Testis (tissue), 2 donors: ENCODE measurements at regions not wholly inside any gene's neighbourhood (a gene's known extent, or its start where the extent isn't known, plus 50 kb on each side); places are given as distances from the start of the nearest gene placed in this dataset.
"Not testable (repeated sequence)": the region's sequence is repeated elsewhere in the genome, so short reads cannot be mapped to it uniquely, and the experiment has no call there.

Experiments used
- DNase-seq: peaks from one replicate; pipeline ENCODE4 v3.0.0-alpha.2; 2019
- H3K27ac ChIP-seq, 2 donors: fragments of 200-600 bp; sonication (generic); one replicate each; pipeline ENCODE4 v1.5.1; 2019
- H3K27me3 ChIP-seq: fragments of 200-600 bp; sonication (generic); one replicate; pipeline ENCODE4 v1.5.1; 2019
- H3K36me3 ChIP-seq: fragments of 200-600 bp; sonication (generic); one replicate; pipeline ENCODE4 v1.5.1; 2017; ENCODE audit warnings: low read depth; ENCODE audit errors: missing control alignments
- H3K4me1 ChIP-seq: fragments of 200-600 bp; sonication (generic); one replicate; pipeline ENCODE4 v1.5.1; 2019
- H3K4me3 ChIP-seq, 2 donors: fragments of 200-600 bp; sonication (generic); one replicate each; pipeline ENCODE4 v1.5.1; 2017 to 2019
- H3K9me3 ChIP-seq: fragments of 200-600 bp; sonication (generic); one replicate; pipeline ENCODE4 v1.5.1; 2017
- POLR2A ChIP-seq: fragments of 450-650 bp; IDR thresholded peaks from one replicate; pipeline ENCODE4 v1.6.1; 2017; ENCODE audit warnings: antibody characterized with exemption, mild to moderate bottlenecking, moderate library complexity
- WGBS, 2 donors: methylation state at CpG; one replicate each; pipeline ENCODE4 v1.1.5; 2018; 5-methylcytosine and 5-hydroxymethylcytosine counted together
- intact Hi-C: fragments of 100-400 bp; cut with DNase I; formaldehyde crosslinking; loops from one replicate; pipeline ENCODE4 v1.15.1; 2023; ENCODE audit warnings: low total_unique reads
- TF ChIP-seq, protein P1 (sequence below), 3 experiments: fragments of 450-650 bp in 2 of 3; fragments of 200-600 bp in 1 of 3; sonication (generic) in 1 of 3; IDR thresholded peaks; one replicate each; pipeline ENCODE4 v1.5.1; 2016 to 2019; ENCODE audit warnings: antibody characterized with exemption in 3 of 3, mild to moderate bottlenecking in 2 of 3, moderate library complexity in 1 of 3

GRCh38 chr7:96558093-96558492 lies 151.6 kb downstream of the SEM1 start:
- H3K4me1 ChIP-seq: no peaks in the 10 kb centered on the region
- intact Hi-C loops: no loop called here
- no peak overlapping the region for H3K27ac ChIP-seq
- H3K27me3 ChIP-seq: no peaks in the 10 kb centered on the region
- no peak overlapping the region for H3K4me3 ChIP-seq
- no peaks in the 10 kb centered on the region for H3K9me3 ChIP-seq
- H3K36me3 ChIP-seq: no peaks in the 10 kb centered on the region
- 64 to 87% methylated on average over 6 to 9 of the region's 9 CpGs for WGBS, 2 donors
- no peak for TF ChIP-seq POLR2A
- TF ChIP-seq, protein P1, sequence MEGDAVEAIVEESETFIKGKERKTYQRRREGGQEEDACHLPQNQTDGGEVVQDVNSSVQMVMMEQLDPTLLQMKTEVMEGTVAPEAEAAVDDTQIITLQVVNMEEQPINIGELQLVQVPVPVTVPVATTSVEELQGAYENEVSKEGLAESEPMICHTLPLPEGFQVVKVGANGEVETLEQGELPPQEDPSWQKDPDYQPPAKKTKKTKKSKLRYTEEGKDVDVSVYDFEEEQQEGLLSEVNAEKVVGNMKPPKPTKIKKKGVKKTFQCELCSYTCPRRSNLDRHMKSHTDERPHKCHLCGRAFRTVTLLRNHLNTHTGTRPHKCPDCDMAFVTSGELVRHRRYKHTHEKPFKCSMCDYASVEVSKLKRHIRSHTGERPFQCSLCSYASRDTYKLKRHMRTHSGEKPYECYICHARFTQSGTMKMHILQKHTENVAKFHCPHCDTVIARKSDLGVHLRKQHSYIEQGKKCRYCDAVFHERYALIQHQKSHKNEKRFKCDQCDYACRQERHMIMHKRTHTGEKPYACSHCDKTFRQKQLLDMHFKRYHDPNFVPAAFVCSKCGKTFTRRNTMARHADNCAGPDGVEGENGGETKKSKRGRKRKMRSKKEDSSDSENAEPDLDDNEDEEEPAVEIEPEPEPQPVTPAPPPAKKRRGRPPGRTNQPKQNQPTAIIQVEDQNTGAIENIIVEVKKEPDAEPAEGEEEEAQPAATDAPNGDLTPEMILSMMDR (IDR thresholded peaks at IDR 0.05): no peak
- DNase-seq: no peak

- H3K4me1 ChIP-seq, H3K27me3 ChIP-seq, H3K4me3 ChIP-seq, intact Hi-C loops, DNase-seq, H3K27ac ChIP-seq, H3K9me3 ChIP-seq, H3K36me3 ChIP-seq: not testable (repeated sequence)
- WGBS, 2 donors: 67 to 74% methylated on average over 5 to 8 of the region's 13 CpGs
These were observed 152.0 kb downstream of the SEM1 start for GRCh38 chr7:96557598-96557997.

GRCh38 chr7:96548664-96549063 lies 161.0 kb downstream of the SEM1 start:
- Histone ChIP-seq H3K4me1 (no peaks in the 10 kb centered on the region), H3K4me3 (no peak overlapping the region), H3K9me3 (no peaks in the 10 kb centered on the region), H3K27me3 (no peaks in the 10 kb centered on the region), H3K27ac (no peak overlapping the region), H3K36me3 (no peaks in the 10 kb centered on the region)
- intact Hi-C loops: no loop called here
- TF ChIP-seq, protein P1 (IDR thresholded peaks at IDR 0.05): no peak
- TF ChIP-seq POLR2A: no peak
- no peak for DNase-seq
- 96 to 97% methylated on average over 5 of the region's 5 CpGs for WGBS, 2 donors

- 68 to 72% methylated on average over 3 of the region's 3 CpGs for WGBS, 2 donors
- no peaks in the 10 kb centered on the region for H3K9me3 ChIP-seq
- H3K4me1 ChIP-seq: no peaks in the 10 kb centered on the region
- DNase-seq: no peak
- H3K27me3 ChIP-seq: no peaks in the 10 kb centered on the region
- no peak overlapping the region for H3K27ac ChIP-seq
- no peaks in the 10 kb centered on the region for H3K36me3 ChIP-seq
- TF ChIP-seq, protein P1 (IDR thresholded peaks at IDR 0.05): no peak
- no peak for TF ChIP-seq POLR2A
- no peak overlapping the region for H3K4me3 ChIP-seq
- intact Hi-C loops: no loop called here
These were observed 162.3 kb downstream of the SEM1 start for GRCh38 chr7:96547371-96547811.

DNA sequence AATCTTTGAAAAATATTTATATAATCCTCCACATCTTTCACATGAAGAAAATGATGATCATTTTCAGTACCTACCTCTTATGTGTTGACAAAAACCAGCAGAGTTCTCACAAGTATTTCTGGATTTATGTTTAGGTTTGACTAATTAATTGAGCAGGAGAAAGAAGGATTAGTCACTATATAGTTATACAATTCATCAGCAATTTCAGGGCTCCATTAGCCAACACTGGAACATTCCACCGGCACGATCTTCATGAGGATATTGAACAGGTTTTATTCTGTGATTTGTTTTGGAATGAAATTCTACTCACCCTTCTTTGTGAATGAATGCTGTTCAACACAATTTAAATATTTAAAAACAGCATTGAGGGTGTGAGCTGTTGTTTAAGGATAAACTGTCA lies 163.2 kb downstream of the SEM1 start:
- Histone ChIP-seq H3K27ac (no peak overlapping the region), H3K9me3 (no peaks in the 10 kb centered on the region), H3K27me3 (no peaks in the 10 kb centered on the region), H3K4me3 (no peak overlapping the region), H3K36me3 (no peaks in the 10 kb centered on the region), H3K4me1 (no peaks in the 10 kb centered on the region)
- no peak for TF ChIP-seq POLR2A
- TF ChIP-seq, protein P1 (IDR thresholded peaks at IDR 0.05): no peak
- DNase-seq: no peak
- intact Hi-C loops: no loop called here
- 92 to 98% methylated on average over 2 of the region's 2 CpGs for WGBS, 2 donors
